IMR-90 (cell line): ENCODE measurements at regions not wholly inside any gene's neighbourhood (a gene's known extent, or its start where the extent isn't known, plus 50 kb on each side); places are given as distances from the start of the nearest gene placed in this dataset.

Experiments
- ATAC-seq: fragments of 200-7000 bp; cut with Tn5 transposase; 2 replicates; pipeline ENCODE4 v1.9.1; 2020; ENCODE audit warnings: low read depth, mild to moderate bottlenecking, moderate library complexity
- BruUV-seq: library from RNA; stranded (reverse); fragments of 400-500 nt; replicated peaks from 2 replicates; lab custom pipeline; 2021; lab: Mats Ljungman, UMichigan
- CTCF ChIA-PET: fragments of 300-600 bp; formaldehyde crosslinking; extraction: SDS; loops from one replicate; lab custom pipeline; 2021; ENCODE audit warnings: antibody characterized with exemption; lab: Yijun Ruan, JAX
- POLR2A ChIA-PET: fragments of 300-600 bp; sonication (Branson Sonifier 250); formaldehyde crosslinking; loops from one replicate; lab custom pipeline; 2022; ENCODE audit warnings: antibody characterized with exemption; ENCODE audit not compliant: unreplicated experiment; lab: Charles Lee
- DNase-seq: peaks from one replicate; pipeline ENCODE4 v3.0.0; 2013
- H2AFZ ChIP-seq: replicated peaks from 2 replicates; pipeline ENCODE3; 2013; ENCODE audit warnings: low read length, mild to moderate bottlenecking; ENCODE audit not compliant: poor library complexity
- H2AK5ac ChIP-seq: 2 replicates; pipeline ENCODE4 v1.6.1; 2013; ENCODE audit warnings: low read depth, low read length, inconsistent platforms
- H2AK9ac ChIP-seq: replicated peaks from 2 replicates; pipeline ENCODE3; 2013; ENCODE audit warnings: mild to moderate bottlenecking, low read depth, low read length, moderate library complexity; ENCODE audit not compliant: poor library complexity
- H2BK120ac ChIP-seq: 2 replicates; pipeline ENCODE4 v1.6.1; 2013; ENCODE audit warnings: low read depth, low read length, inconsistent platforms
- H2BK15ac ChIP-seq: 3 replicates; pipeline ENCODE4 v1.6.1; 2013; ENCODE audit warnings: low read depth, low read length, inconsistent platforms
- H2BK20ac ChIP-seq: 2 replicates; pipeline ENCODE4 v1.6.1; 2013; ENCODE audit warnings: low read depth, mild to moderate bottlenecking, inconsistent platforms, low read length, moderate library complexity
- H2BK5ac ChIP-seq: 2 replicates; pipeline ENCODE4 v1.6.1; 2013; ENCODE audit warnings: mild to moderate bottlenecking, low read depth, low read length, inconsistent platforms; ENCODE audit not compliant: poor library complexity, severe bottlenecking
- H3K14ac ChIP-seq: replicated peaks from 2 replicates; pipeline ENCODE4 v1.6.1; 2013; ENCODE audit warnings: low read depth, low read length, inconsistent platforms
- H3K18ac ChIP-seq: 2 replicates; pipeline ENCODE4 v1.6.1; 2013; ENCODE audit warnings: low read depth, low read length, control low read depth
- H3K23ac ChIP-seq: 2 replicates; pipeline ENCODE4 v1.6.1; 2013; ENCODE audit warnings: low read depth, low read length, inconsistent platforms
- H3K27ac ChIP-seq: 2 replicates; pipeline ENCODE4 v1.5.1; 2013; ENCODE audit warnings: mild to moderate bottlenecking, control low read depth, low read length; ENCODE audit not compliant: insufficient read depth
- H3K27me3 ChIP-seq: 2 replicates; pipeline ENCODE4 v1.6.1; 2013; ENCODE audit warnings: low read length; ENCODE audit not compliant: control insufficient read depth, insufficient read depth
- H3K36me3 ChIP-seq: 2 replicates; pipeline ENCODE4 v1.6.1; 2013; ENCODE audit warnings: low read length, mixed read lengths; ENCODE audit not compliant: control insufficient read depth, insufficient read depth
- H3K4ac ChIP-seq: 2 replicates; pipeline ENCODE4 v1.6.1; 2013; ENCODE audit warnings: low read depth, low read length, inconsistent platforms
- H3K4me1 ChIP-seq: 2 replicates; pipeline ENCODE4 v1.6.1; 2013; ENCODE audit warnings: low read length, mixed read lengths; ENCODE audit not compliant: control insufficient read depth, insufficient read depth
- H3K4me2 ChIP-seq: 2 replicates; pipeline ENCODE4 v1.6.1; 2013; ENCODE audit warnings: low read depth, mild to moderate bottlenecking, control low read depth, low read length, moderate library complexity
- H3K4me3 ChIP-seq: 2 replicates; pipeline ENCODE4 v1.5.1; 2013; ENCODE audit warnings: low read depth, mild to moderate bottlenecking, control low read depth, low read length, moderate library complexity; ENCODE audit not compliant: insufficient read depth
- H3K56ac ChIP-seq: 2 replicates; pipeline ENCODE4 v1.6.1; 2013; ENCODE audit warnings: low read length, inconsistent platforms; ENCODE audit not compliant: insufficient read depth; ENCODE audit errors: extremely low read depth
- H3K79me1 ChIP-seq, 2 experiments: 2 replicates each; pipeline ENCODE4 v1.6.1; 2013; ENCODE audit warnings: low read length in 2 of 2, inconsistent platforms in 1 of 2, low read depth in 1 of 2
- H3K9ac ChIP-seq: 2 replicates; pipeline ENCODE4 v1.6.1; 2013; ENCODE audit warnings: low read depth, low read length, control low read depth
- H3K9me1 ChIP-seq: 2 replicates; pipeline ENCODE4 v1.6.1; 2013; ENCODE audit warnings: low read length, inconsistent platforms; ENCODE audit not compliant: insufficient read depth
- H3K9me3 ChIP-seq: 2 replicates; pipeline ENCODE4 v1.6.1; 2013; ENCODE audit warnings: low read length; ENCODE audit not compliant: control insufficient read depth, insufficient read depth
- H4K20me1 ChIP-seq: 2 replicates; pipeline ENCODE4 v1.6.1; 2013; ENCODE audit warnings: low read length, inconsistent platforms; ENCODE audit not compliant: insufficient read depth
- H4K5ac ChIP-seq: 2 replicates; pipeline ENCODE4 v1.6.1; 2013; ENCODE audit warnings: mild to moderate bottlenecking, low read depth, low read length, control low read depth
- H4K8ac ChIP-seq, 2 experiments: 2 replicates each; pipeline ENCODE4 v1.6.1; 2013; ENCODE audit warnings: low read depth in 2 of 2, low read length in 2 of 2, control low read depth in 1 of 2, inconsistent platforms in 1 of 2
- H4K91ac ChIP-seq: 2 replicates; pipeline ENCODE4 v1.6.1; 2013; ENCODE audit warnings: low read depth, low read length, inconsistent platforms; ENCODE audit not compliant: insufficient read depth
- BHLHE40 ChIP-seq: fragments of 150-350 bp; IDR thresholded peaks from 2 replicates; pipeline ENCODE4 v1.6.1; 2016; ENCODE audit warnings: mild to moderate bottlenecking, low read depth, low read length
- CEBPB ChIP-seq: IDR thresholded peaks from 2 replicates; pipeline ENCODE4 v1.6.1; 2012; ENCODE audit warnings: low read depth, low read length, improper control_type of control experiment
- CHD1 ChIP-seq: IDR thresholded peaks from 2 replicates; pipeline ENCODE4 v1.6.1; 2012; ENCODE audit warnings: low read depth, low read length, improper control_type of control experiment
- CTCF ChIP-seq: conservative IDR thresholded peaks from 2 replicates; pipeline ENCODE4 v1.5.1; 2012; ENCODE audit warnings: mild to moderate bottlenecking, low read depth, low read length, improper control_type of control experiment
- ELK1 ChIP-seq: fragments of 150-350 bp; IDR thresholded peaks from 2 replicates; pipeline ENCODE4 v1.6.1; 2016; ENCODE audit warnings: low read depth, mild to moderate bottlenecking, low read length, moderate library complexity, borderline replicate concordance
- FOS ChIP-seq: fragments of 150-350 bp; IDR thresholded peaks from 2 replicates; pipeline ENCODE4 v1.6.1; 2016; ENCODE audit warnings: low read depth, low read length
- MAFK ChIP-seq: IDR thresholded peaks from 2 replicates; pipeline ENCODE4 v1.6.1; 2012; ENCODE audit warnings: low read depth, low read length, improper control_type of control experiment
- MXI1 ChIP-seq: IDR thresholded peaks from 2 replicates; pipeline ENCODE4 v1.6.1; 2012; ENCODE audit warnings: low read depth, mild to moderate bottlenecking, low read length, moderate library complexity, borderline replicate concordance
- NFE2L2 ChIP-seq: fragments of 150-350 bp; IDR thresholded peaks from 2 replicates; pipeline ENCODE4 v1.6.1; 2016; ENCODE audit warnings: low read depth, mild to moderate bottlenecking, low read length
- POLR2A ChIP-seq: IDR thresholded peaks from 2 replicates; pipeline ENCODE4 v1.6.1; 2012; ENCODE audit warnings: mild to moderate bottlenecking, low read depth, low read length
- RCOR1 ChIP-seq: IDR thresholded peaks from 2 replicates; pipeline ENCODE4 v1.6.1; 2012; ENCODE audit warnings: mild to moderate bottlenecking, low read length, improper control_type of control experiment; ENCODE audit not compliant: insufficient replicate concordance
- RFX5 ChIP-seq: IDR thresholded peaks from 2 replicates; pipeline ENCODE4 v1.8.0; 2012; ENCODE audit warnings: low read depth, mild to moderate bottlenecking, low read length, moderate library complexity
- SMC3 ChIP-seq: fragments of 150-350 bp; IDR thresholded peaks from 2 replicates; pipeline ENCODE4 v1.6.1; 2016; ENCODE audit warnings: low read depth, mild to moderate bottlenecking, antibody characterized with exemption, low read length, moderate library complexity
- USF2 ChIP-seq: fragments of 150-350 bp; IDR thresholded peaks from 2 replicates; pipeline ENCODE4 v1.6.1; 2017; ENCODE audit warnings: mild to moderate bottlenecking, antibody characterized with exemption, low read length, low read depth
- dilution Hi-C: fragments of 300-500 bp; cut with HindIII; formaldehyde crosslinking; loops from one replicate; pipeline ENCODE4 v1.14.3; 2018; ENCODE audit warnings: low sequenced_read_pairs; ENCODE audit not compliant: unreplicated experiment
- in situ Hi-C: fragments of 300-500 bp; cut with MboI; formaldehyde crosslinking; loops from 3 replicates; pipeline ENCODE4 v1.14.3; 2019; ENCODE audit warnings: low sequenced_read_pairs, inconsistent platforms, mixed read lengths
- intact Hi-C: fragments of 100-400 bp; cut with micrococcal nuclease; formaldehyde crosslinking; loops from 2 replicates; pipeline ENCODE4 v1.10.0; 2022

GRCh38 chr6:77353129-77353528 is 110.2 kb downstream of the HTR1B start:
- no peak overlapping the region for H3K4me2 ChIP-seq
- H3K4me1 ChIP-seq, result no peaks in the 10 kb centered on the region
- no peak overlapping the region for H2BK5ac ChIP-seq
- CTCF ChIA-PET, result no interaction called here
- no peak overlapping the region for H3K4me3 ChIP-seq
- DNase-seq (no peak), ATAC-seq (no peak; the same call in 1 of the 2 replicates)
- H3K56ac ChIP-seq, result no peak overlapping the region
- no TSS peak for BruUV-seq
- no peaks in the 10 kb centered on the region for H4K20me1 ChIP-seq
- no peak overlapping the region for H3K27ac ChIP-seq
- no peak overlapping the region for H2AFZ ChIP-seq
- no peak overlapping the region for H3K23ac ChIP-seq
- H2BK120ac ChIP-seq, result no peak overlapping the region; the same call in 1 of the 2 replicates
- H2AK9ac ChIP-seq, result no peak overlapping the region
- no peak for TF ChIP-seq BHLHE40
- TF ChIP-seq SMC3, result no peak
- TF ChIP-seq CTCF, result no peak
- no peak for TF ChIP-seq USF2
- no peak for TF ChIP-seq RCOR1
- TF ChIP-seq POLR2A, result no peak
- TF ChIP-seq ELK1, result no peak
- TF ChIP-seq MXI1, result no peak
- TF ChIP-seq RFX5, result no peak
- TF ChIP-seq CHD1, result no peak
- TF ChIP-seq CEBPB, result no peak
- no peak for TF ChIP-seq FOS
- no peak for TF ChIP-seq MAFK
- no peak for TF ChIP-seq NFE2L2
- dilution Hi-C loops, result no loop called here
- no peak overlapping the region for H4K91ac ChIP-seq
- no peak overlapping the region for H2BK15ac ChIP-seq
- H3K27me3 ChIP-seq, result no peaks in the 10 kb centered on the region
- H2AK5ac ChIP-seq, result no peak overlapping the region
- no peak overlapping the region for H3K14ac ChIP-seq
- no peak overlapping the region for H3K9ac ChIP-seq
- H4K5ac ChIP-seq, result no peak overlapping the region
- 0 out of 2 replicates have a peak, but pooled peaks cover 2% of the 10 kb centered on the region for H3K9me1 ChIP-seq
- intact Hi-C loops, result no loop called here
- no peak overlapping the region for H3K18ac ChIP-seq
- 0 out of 4 replicates have a peak, but pooled peaks cover under 1 to 5% of the 10 kb centered on the region in 2 experiments for H3K79me1 ChIP-seq
- no peak overlapping the region for H4K8ac ChIP-seq
- no peaks in the 10 kb centered on the region for H3K36me3 ChIP-seq
- POLR2A ChIA-PET, result no interaction called here
- H3K9me3 ChIP-seq, result no peaks in the 10 kb centered on the region
- in situ Hi-C loops, result no loop called here
- no peak overlapping the region for H3K4ac ChIP-seq
- no peak overlapping the region for H2BK20ac ChIP-seq
